ENCODE measurements at regions not wholly inside any gene's neighbourhood (a gene's known extent, or its start where the extent isn't known, plus 50 kb on each side); places are given as distances from the start of the nearest gene placed in this dataset.
"Not testable (repeated sequence)": the region's sequence is repeated elsewhere in the genome, so short reads cannot be mapped to it uniquely, and the experiment has no call there.

- no peaks in the 10 kb centered on the region for H3K4me1 ChIP-seq
- TF ChIP-seq CTCF (IDR thresholded peaks at IDR 0.05; ENCODE audit: low read depth, low read length) = no peak
- H3K4me3 ChIP-seq (ENCODE audit: low read depth, low read length) = no peak overlapping the region
- H3K27me3 ChIP-seq = peaks cover 5% of the 10 kb centered on the region
- H3K36me3 ChIP-seq = no peaks in the 10 kb centered on the region
- no peak for DNase-seq
- H3K9me3 ChIP-seq = no peaks in the 10 kb centered on the region
Observed at GRCh38 chr1:199918196-199918769, 109.2 kb upstream of the NR5A2 start.

GRCh38 chr1:199920635-199921034, 106.9 kb upstream of the NR5A2 start:
- Histone ChIP-seq H3K27me3 (peaks cover 5% of the 10 kb centered on the region), H3K36me3 (no peaks in the 10 kb centered on the region), H3K9me3 (no peaks in the 10 kb centered on the region), H3K4me1 (no peaks in the 10 kb centered on the region), H3K4me3 (ENCODE audit: low read depth, low read length) (no peak overlapping the region)
- TF ChIP-seq CTCF (IDR thresholded peaks at IDR 0.05; ENCODE audit: low read depth, low read length) = no peak
- no peak for DNase-seq

GRCh38 chr1:199929556-199929955, 98.0 kb upstream of the NR5A2 start:
- no peak for TF ChIP-seq CTCF (IDR thresholded peaks at IDR 0.05; ENCODE audit: low read depth, low read length)
- Histone ChIP-seq H3K36me3 (no peaks in the 10 kb centered on the region), H3K9me3 (no peaks in the 10 kb centered on the region), H3K27me3 (peaks cover 3% of the 10 kb centered on the region), H3K4me1 (no peaks in the 10 kb centered on the region), H3K4me3 (ENCODE audit: low read depth, low read length) (no peak overlapping the region)
- no peak for DNase-seq

- not testable (repeated sequence) for H3K27me3 ChIP-seq; H3K4me3 ChIP-seq (ENCODE audit: low read depth, low read length); DNase-seq; H3K4me1 ChIP-seq; H3K36me3 ChIP-seq; H3K9me3 ChIP-seq
Observed at GRCh38 chr1:199930067-199930466, 97.4 kb upstream of the NR5A2 start.

GRCh38 chr1:199931666-199932377, 95.7 kb upstream of the NR5A2 start:
- no peak for TF ChIP-seq CTCF (IDR thresholded peaks at IDR 0.05; ENCODE audit: low read depth, low read length)
- Histone ChIP-seq H3K4me1 (no peaks in the 10 kb centered on the region), H3K4me3 (ENCODE audit: low read depth, low read length) (peak overlapping the region; percentile 41), H3K36me3 (no peaks in the 10 kb centered on the region), H3K9me3 (no peaks in the 10 kb centered on the region), H3K27me3 (peaks cover 3% of the 10 kb centered on the region)
- DNase-seq = no peak

GRCh38 chr1:199932462-199932861, 95.0 kb upstream of the NR5A2 start:
- peak overlapping the region; percentile 41 for H3K4me3 ChIP-seq (ENCODE audit: low read depth, low read length)
- no peak for DNase-seq

More at GRCh38 chr1:199932462-199932861, 95.0 kb upstream of the NR5A2 start:
- Histone ChIP-seq H3K27me3 (peaks cover 3% of the 10 kb centered on the region), H3K4me1 (no peaks in the 10 kb centered on the region), H3K36me3 (no peaks in the 10 kb centered on the region), H3K9me3 (no peaks in the 10 kb centered on the region)
- no peak for TF ChIP-seq CTCF (IDR thresholded peaks at IDR 0.05; ENCODE audit: low read depth, low read length)

All from BE2C (cell line).